ENCODE measurements at regions not wholly inside any gene's neighbourhood (a gene's known extent, or its start where the extent isn't known, plus 50 kb on each side); places are given as distances from the start of the nearest gene placed in this dataset.

- H3K27me3 ChIP-seq (ENCODE audit: insufficient read depth, poor library complexity, severe bottlenecking): no peaks in the 10 kb centered on the region
- H3K4me3 ChIP-seq (replicated peaks; ENCODE audit: insufficient read depth, low read length): no peak overlapping the region
- no peak for DNase-seq (ENCODE audit: low read depth in 1 of 2, low spot score in 1 of 2)
- TF ChIP-seq CTCF (IDR thresholded peaks at IDR 0.05; ENCODE audit: insufficient read depth, low read length) (no peak), GABPA (IDR thresholded peaks at IDR 0.05; ENCODE audit: low read depth) (no peak), REST (IDR thresholded peaks at IDR 0.05; ENCODE audit: insufficient replicate concordance, low read depth) (no peak)
- H3K27ac ChIP-seq (replicated peaks): no peak overlapping the region
These were observed 132.4 kb upstream of the RAB6C start for GRCh38 chr2:129847043-129847442.

GRCh38 chr2:129849559-129850160, 129.8 kb upstream of the RAB6C start:
- DNase-seq (ENCODE audit: low read depth in 1 of 2, low spot score in 1 of 2): peak; percentile 19 to 24
- Histone ChIP-seq H3K4me3 (replicated peaks; ENCODE audit: insufficient read depth, low read length) (no peak overlapping the region), H3K27ac (replicated peaks) (no peak overlapping the region), H3K27me3 (ENCODE audit: insufficient read depth, poor library complexity, severe bottlenecking) (no peaks in the 10 kb centered on the region)
- peak; percentile 49 for TF ChIP-seq CTCF (IDR thresholded peaks at IDR 0.05; ENCODE audit: insufficient read depth, low read length)
- no peak for TF ChIP-seq SPI1 (IDR thresholded peaks at IDR 0.05; ENCODE audit: borderline replicate concordance, low read depth)

GRCh38 chr2:129857200-129857599, 122.3 kb upstream of the RAB6C start:
- Histone ChIP-seq H3K27me3 (ENCODE audit: insufficient read depth, poor library complexity, severe bottlenecking) (no peaks in the 10 kb centered on the region), H3K4me3 (replicated peaks; ENCODE audit: insufficient read depth, low read length) (no peak overlapping the region), H3K27ac (replicated peaks) (no peak overlapping the region)
- TF ChIP-seq REST (IDR thresholded peaks at IDR 0.05; ENCODE audit: insufficient replicate concordance, low read depth): no peak
- TF ChIP-seq GABPA (IDR thresholded peaks at IDR 0.05; ENCODE audit: low read depth): no peak
- TF ChIP-seq POLR2AphosphoS5 (IDR thresholded peaks at IDR 0.05; ENCODE audit: low read depth): no peak
- TF ChIP-seq SPI1 (IDR thresholded peaks at IDR 0.05; ENCODE audit: borderline replicate concordance, low read depth): no peak
- TF ChIP-seq CTCF (IDR thresholded peaks at IDR 0.05; ENCODE audit: insufficient read depth, low read length): no peak
- no peak for DNase-seq (ENCODE audit: low read depth in 1 of 2, low spot score in 1 of 2)

- Histone ChIP-seq H3K27ac (replicated peaks) (no peak overlapping the region), H3K27me3 (ENCODE audit: insufficient read depth, poor library complexity, severe bottlenecking) (no peaks in the 10 kb centered on the region), H3K4me3 (replicated peaks; ENCODE audit: insufficient read depth, low read length) (no peak overlapping the region)
- no peak for DNase-seq (ENCODE audit: low read depth in 1 of 2, low spot score in 1 of 2)
- no peak for TF ChIP-seq GABPA (IDR thresholded peaks at IDR 0.05; ENCODE audit: low read depth)
- TF ChIP-seq REST (IDR thresholded peaks at IDR 0.05; ENCODE audit: insufficient replicate concordance, low read depth): no peak
- TF ChIP-seq CTCF (IDR thresholded peaks at IDR 0.05; ENCODE audit: insufficient read depth, low read length): no peak
- TF ChIP-seq POLR2AphosphoS5 (IDR thresholded peaks at IDR 0.05; ENCODE audit: low read depth): no peak
- no peak for TF ChIP-seq SPI1 (IDR thresholded peaks at IDR 0.05; ENCODE audit: borderline replicate concordance, low read depth)
These were observed 120.3 kb upstream of the RAB6C start for GRCh38 chr2:129859175-129859574.

Data from HL-60 (cell line).